ENCODE measurements at regions not wholly inside any gene's neighbourhood (a gene's known extent, or its start where the extent isn't known, plus 50 kb on each side); places are given as distances from the start of the nearest gene placed in this dataset.

GRCh38 chr13:61695147-61695546, 279.5 kb upstream of the PCDH20 start:
- no peaks in the 10 kb centered on the region for H3K27me3 ChIP-seq (ENCODE audit: control insufficient read depth, insufficient read depth, low read length)
- H3K9me3 ChIP-seq (ENCODE audit: control insufficient read depth, insufficient read depth, low read length), result no peaks in the 10 kb centered on the region
- CTCF ChIA-PET, result no interaction called here
- POLR2A ChIA-PET, result no interaction called here
- H3K27ac ChIP-seq (ENCODE audit: low read depth, low read length), result no peak overlapping the region
- no peak overlapping the region for H3K4me3 ChIP-seq (ENCODE audit: low read depth, low read length)
- no peak for TF ChIP-seq CTCF (IDR thresholded peaks at IDR 0.05; ENCODE audit: low read depth, low read length)
- no peak for DNase-seq (ENCODE audit: low read depth, low spot score)

- Histone ChIP-seq H3K4me3 (ENCODE audit: low read depth, low read length) (no peak overlapping the region), H3K9me3 (ENCODE audit: control insufficient read depth, insufficient read depth, low read length) (no peaks in the 10 kb centered on the region), H3K27me3 (ENCODE audit: control insufficient read depth, insufficient read depth, low read length) (no peaks in the 10 kb centered on the region), H3K27ac (ENCODE audit: low read depth, low read length) (no peak overlapping the region)
- no peak for TF ChIP-seq CTCF (IDR thresholded peaks at IDR 0.05; ENCODE audit: low read depth, low read length)
- DNase-seq (ENCODE audit: low read depth, low spot score), result no peak
- POLR2A ChIA-PET, result no interaction called here
- CTCF ChIA-PET, result no interaction called here
Observed at GRCh38 chr13:61692691-61693090, 277.0 kb upstream of the PCDH20 start.

- CTCF ChIA-PET, result no interaction called here
- H3K4me3 ChIP-seq (ENCODE audit: low read depth, low read length), result no peak overlapping the region
- no peaks in the 10 kb centered on the region for H3K27me3 ChIP-seq (ENCODE audit: control insufficient read depth, insufficient read depth, low read length)
- POLR2A ChIA-PET, result no interaction called here
- H3K9me3 ChIP-seq (ENCODE audit: control insufficient read depth, insufficient read depth, low read length), result peaks cover 19% of the 10 kb centered on the region
- no peak overlapping the region for H3K27ac ChIP-seq (ENCODE audit: low read depth, low read length)
- no peak for DNase-seq (ENCODE audit: low read depth, low spot score)
- no peak for TF ChIP-seq CTCF (IDR thresholded peaks at IDR 0.05; ENCODE audit: low read depth, low read length)
Observed at GRCh38 chr13:61685682-61686012, 270.0 kb upstream of the PCDH20 start.

- TF ChIP-seq CTCF (IDR thresholded peaks at IDR 0.05; ENCODE audit: low read depth, low read length), result no peak
- Histone ChIP-seq H3K4me3 (ENCODE audit: low read depth, low read length) (no peak overlapping the region), H3K9me3 (ENCODE audit: control insufficient read depth, insufficient read depth, low read length) (peaks cover 19% of the 10 kb centered on the region), H3K27ac (ENCODE audit: low read depth, low read length) (no peak overlapping the region), H3K27me3 (ENCODE audit: control insufficient read depth, insufficient read depth, low read length) (no peaks in the 10 kb centered on the region)
- ChIA-PET CTCF (no interaction called here), POLR2A (no interaction called here)
- DNase-seq (ENCODE audit: low read depth, low spot score), result no peak
Observed at GRCh38 chr13:61684976-61685681, 269.5 kb upstream of the PCDH20 start.

GRCh38 chr13:61672756-61673155, 257.1 kb upstream of the PCDH20 start:
- no peak for TF ChIP-seq CTCF (IDR thresholded peaks at IDR 0.05; ENCODE audit: low read depth, low read length)
- H3K27me3 ChIP-seq (ENCODE audit: control insufficient read depth, insufficient read depth, low read length), result no peaks in the 10 kb centered on the region
- H3K9me3 ChIP-seq (ENCODE audit: control insufficient read depth, insufficient read depth, low read length), result peaks cover 9% of the 10 kb centered on the region
- H3K27ac ChIP-seq (ENCODE audit: low read depth, low read length), result no peak overlapping the region
- ChIA-PET CTCF (no interaction called here), POLR2A (no interaction called here)
- no peak for DNase-seq (ENCODE audit: low read depth, low spot score)
- H3K4me3 ChIP-seq (ENCODE audit: low read depth, low read length), result no peak overlapping the region

Measured in AG04450 (cell line).